ENCODE measurements at regions not wholly inside any gene's neighbourhood (a gene's known extent, or its start where the extent isn't known, plus 50 kb on each side); places are given as distances from the start of the nearest gene placed in this dataset.

DNA sequence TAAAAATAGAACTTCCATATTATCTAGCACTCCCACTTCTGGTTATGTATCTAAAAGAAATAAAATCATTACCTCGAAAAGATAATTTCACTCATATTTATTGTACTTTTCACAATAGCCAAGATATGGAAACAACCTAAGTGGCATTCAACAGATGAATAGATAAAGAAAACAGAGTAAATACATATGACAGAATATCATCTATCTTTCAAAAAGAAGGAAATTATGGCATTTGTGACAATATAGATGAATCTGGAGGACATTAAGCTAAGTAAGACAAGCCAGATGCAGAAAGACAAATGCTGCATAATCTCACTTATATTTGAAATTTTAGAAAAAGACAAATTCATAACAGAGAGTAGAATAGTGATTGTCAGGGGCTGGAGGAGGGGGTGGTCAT is 590.0 kb upstream of the ANO3 start:
- Histone ChIP-seq H3K27me3 (ENCODE audit: insufficient read depth) (no peaks in the 10 kb centered on the region), H3F3A (replicated peaks; ENCODE audit: low read depth) (no peaks in the 10 kb centered on the region), H3K4me1 (ENCODE audit: insufficient read depth) (no peaks in the 10 kb centered on the region), H2AFZ (no peak overlapping the region), H4K20me1 (replicated peaks; ENCODE audit: insufficient read depth) (no peaks in the 10 kb centered on the region), H3K4me2 (no peak overlapping the region), H3K79me2 (replicated peaks; ENCODE audit: insufficient read depth) (no peaks in the 10 kb centered on the region), H3K9me2 (ENCODE audit: insufficient read depth) (no peaks in the 10 kb centered on the region), H3K27ac (ENCODE audit: low read depth) (no peak overlapping the region), H3K4me3 (no peak overlapping the region), H3K36me3 (ENCODE audit: insufficient read depth) (no peaks in the 10 kb centered on the region)
- H3K4me1 Mint-ChIP-seq, result no peaks in the 10 kb centered on the region
- H3K27ac Mint-ChIP-seq, result no peak overlapping the region
- no peaks in the 10 kb centered on the region for H3K27me3 Mint-ChIP-seq (ENCODE audit: insufficient read depth, low read depth, poor library complexity)
- ATAC-seq, result no peak
- no peak overlapping the region for H3K4me3 Mint-ChIP-seq
- TF ChIP-seq EZH2phosphoT487 (IDR thresholded peaks at IDR 0.05; ENCODE audit: unreplicated experiment) (no peak), ZNF331 (CRISPR knock-in tag; IDR thresholded peaks at IDR 0.05; ENCODE audit: low read depth) (no peak), JUNB (IDR thresholded peaks at IDR 0.05; ENCODE audit: unreplicated experiment) (no peak), CREB1 (CRISPR knock-in tag; IDR thresholded peaks at IDR 0.05; ENCODE audit: low read depth) (no peak), NANOG (IDR thresholded peaks at IDR 0.05; ENCODE audit: borderline replicate concordance) (no peak), STAT1 (IDR thresholded peaks at IDR 0.05; ENCODE audit: unreplicated experiment) (no peak), EZH2 (IDR thresholded peaks at IDR 0.05; ENCODE audit: low read depth, unreplicated experiment) (no peak), POLR2AphosphoS5 (IDR thresholded peaks at IDR 0.05; ENCODE audit: low read depth) (no peak), ZNF114 (CRISPR knock-in tag; IDR thresholded peaks at IDR 0.05) (no peak)
- TF ChIP-seq, protein P1, sequence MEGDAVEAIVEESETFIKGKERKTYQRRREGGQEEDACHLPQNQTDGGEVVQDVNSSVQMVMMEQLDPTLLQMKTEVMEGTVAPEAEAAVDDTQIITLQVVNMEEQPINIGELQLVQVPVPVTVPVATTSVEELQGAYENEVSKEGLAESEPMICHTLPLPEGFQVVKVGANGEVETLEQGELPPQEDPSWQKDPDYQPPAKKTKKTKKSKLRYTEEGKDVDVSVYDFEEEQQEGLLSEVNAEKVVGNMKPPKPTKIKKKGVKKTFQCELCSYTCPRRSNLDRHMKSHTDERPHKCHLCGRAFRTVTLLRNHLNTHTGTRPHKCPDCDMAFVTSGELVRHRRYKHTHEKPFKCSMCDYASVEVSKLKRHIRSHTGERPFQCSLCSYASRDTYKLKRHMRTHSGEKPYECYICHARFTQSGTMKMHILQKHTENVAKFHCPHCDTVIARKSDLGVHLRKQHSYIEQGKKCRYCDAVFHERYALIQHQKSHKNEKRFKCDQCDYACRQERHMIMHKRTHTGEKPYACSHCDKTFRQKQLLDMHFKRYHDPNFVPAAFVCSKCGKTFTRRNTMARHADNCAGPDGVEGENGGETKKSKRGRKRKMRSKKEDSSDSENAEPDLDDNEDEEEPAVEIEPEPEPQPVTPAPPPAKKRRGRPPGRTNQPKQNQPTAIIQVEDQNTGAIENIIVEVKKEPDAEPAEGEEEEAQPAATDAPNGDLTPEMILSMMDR (conservative IDR thresholded peaks at IDR 0.05; ENCODE audit: low read depth in 2 of 2), result no peak
- TF ChIP-seq, protein P2, sequence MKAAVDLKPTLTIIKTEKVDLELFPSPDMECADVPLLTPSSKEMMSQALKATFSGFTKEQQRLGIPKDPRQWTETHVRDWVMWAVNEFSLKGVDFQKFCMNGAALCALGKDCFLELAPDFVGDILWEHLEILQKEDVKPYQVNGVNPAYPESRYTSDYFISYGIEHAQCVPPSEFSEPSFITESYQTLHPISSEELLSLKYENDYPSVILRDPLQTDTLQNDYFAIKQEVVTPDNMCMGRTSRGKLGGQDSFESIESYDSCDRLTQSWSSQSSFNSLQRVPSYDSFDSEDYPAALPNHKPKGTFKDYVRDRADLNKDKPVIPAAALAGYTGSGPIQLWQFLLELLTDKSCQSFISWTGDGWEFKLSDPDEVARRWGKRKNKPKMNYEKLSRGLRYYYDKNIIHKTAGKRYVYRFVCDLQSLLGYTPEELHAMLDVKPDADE (IDR thresholded peaks at IDR 0.05), result no peak
- TF ChIP-seq, protein P3, sequence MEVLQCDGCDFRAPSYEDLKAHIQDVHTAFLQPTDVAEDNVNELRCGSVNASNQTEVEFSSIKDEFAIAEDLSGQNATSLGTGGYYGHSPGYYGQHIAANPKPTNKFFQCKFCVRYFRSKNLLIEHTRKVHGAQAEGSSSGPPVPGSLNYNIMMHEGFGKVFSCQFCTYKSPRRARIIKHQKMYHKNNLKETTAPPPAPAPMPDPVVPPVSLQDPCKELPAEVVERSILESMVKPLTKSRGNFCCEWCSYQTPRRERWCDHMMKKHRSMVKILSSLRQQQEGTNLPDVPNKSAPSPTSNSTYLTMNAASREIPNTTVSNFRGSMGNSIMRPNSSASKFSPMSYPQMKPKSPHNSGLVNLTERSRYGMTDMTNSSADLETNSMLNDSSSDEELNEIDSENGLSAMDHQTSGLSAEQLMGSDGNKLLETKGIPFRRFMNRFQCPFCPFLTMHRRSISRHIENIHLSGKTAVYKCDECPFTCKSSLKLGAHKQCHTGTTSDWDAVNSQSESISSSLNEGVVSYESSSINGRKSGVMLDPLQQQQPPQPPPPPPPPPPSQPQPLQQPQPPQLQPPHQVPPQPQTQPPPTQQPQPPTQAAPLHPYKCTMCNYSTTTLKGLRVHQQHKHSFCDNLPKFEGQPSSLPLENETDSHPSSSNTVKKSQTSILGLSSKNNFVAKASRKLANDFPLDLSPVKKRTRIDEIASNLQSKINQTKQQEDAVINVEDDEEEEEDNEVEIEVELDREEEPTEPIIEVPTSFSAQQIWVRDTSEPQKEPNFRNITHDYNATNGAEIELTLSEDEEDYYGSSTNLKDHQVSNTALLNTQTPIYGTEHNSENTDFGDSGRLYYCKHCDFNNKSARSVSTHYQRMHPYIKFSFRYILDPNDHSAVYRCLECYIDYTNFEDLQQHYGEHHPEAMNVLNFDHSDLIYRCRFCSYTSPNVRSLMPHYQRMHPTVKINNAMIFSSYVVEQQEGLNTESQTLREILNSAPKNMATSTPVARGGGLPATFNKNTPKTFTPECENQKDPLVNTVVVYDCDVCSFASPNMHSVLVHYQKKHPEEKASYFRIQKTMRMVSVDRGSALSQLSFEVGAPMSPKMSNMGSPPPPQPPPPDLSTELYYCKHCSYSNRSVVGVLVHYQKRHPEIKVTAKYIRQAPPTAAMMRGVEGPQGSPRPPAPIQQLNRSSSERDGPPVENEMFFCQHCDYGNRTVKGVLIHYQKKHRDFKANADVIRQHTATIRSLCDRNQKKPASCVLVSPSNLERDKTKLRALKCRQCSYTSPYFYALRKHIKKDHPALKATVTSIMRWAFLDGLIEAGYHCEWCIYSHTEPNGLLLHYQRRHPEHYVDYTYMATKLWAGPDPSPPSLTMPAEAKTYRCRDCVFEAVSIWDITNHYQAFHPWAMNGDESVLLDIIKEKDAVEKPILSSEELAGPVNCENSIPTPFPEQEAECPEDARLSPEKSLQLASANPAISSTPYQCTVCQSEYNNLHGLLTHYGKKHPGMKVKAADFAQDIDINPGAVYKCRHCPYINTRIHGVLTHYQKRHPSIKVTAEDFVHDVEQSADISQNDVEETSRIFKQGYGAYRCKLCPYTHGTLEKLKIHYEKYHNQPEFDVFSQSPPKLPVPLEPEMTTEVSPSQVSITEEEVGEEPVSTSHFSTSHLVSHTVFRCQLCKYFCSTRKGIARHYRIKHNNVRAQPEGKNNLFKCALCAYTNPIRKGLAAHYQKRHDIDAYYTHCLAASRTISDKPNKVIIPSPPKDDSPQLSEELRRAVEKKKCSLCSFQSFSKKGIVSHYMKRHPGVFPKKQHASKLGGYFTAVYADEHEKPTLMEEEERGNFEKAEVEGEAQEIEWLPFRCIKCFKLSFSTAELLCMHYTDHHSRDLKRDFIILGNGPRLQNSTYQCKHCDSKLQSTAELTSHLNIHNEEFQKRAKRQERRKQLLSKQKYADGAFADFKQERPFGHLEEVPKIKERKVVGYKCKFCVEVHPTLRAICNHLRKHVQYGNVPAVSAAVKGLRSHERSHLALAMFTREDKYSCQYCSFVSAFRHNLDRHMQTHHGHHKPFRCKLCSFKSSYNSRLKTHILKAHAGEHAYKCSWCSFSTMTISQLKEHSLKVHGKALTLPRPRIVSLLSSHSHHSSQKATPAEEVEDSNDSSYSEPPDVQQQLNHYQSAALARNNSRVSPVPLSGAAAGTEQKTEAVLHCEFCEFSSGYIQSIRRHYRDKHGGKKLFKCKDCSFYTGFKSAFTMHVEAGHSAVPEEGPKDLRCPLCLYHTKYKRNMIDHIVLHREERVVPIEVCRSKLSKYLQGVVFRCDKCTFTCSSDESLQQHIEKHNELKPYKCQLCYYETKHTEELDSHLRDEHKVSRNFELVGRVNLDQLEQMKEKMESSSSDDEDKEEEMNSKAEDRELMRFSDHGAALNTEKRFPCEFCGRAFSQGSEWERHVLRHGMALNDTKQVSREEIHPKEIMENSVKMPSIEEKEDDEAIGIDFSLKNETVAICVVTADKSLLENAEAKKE (CRISPR knock-in tag; IDR thresholded peaks at IDR 0.05), result no peak
- TF ChIP-seq, protein P4, sequence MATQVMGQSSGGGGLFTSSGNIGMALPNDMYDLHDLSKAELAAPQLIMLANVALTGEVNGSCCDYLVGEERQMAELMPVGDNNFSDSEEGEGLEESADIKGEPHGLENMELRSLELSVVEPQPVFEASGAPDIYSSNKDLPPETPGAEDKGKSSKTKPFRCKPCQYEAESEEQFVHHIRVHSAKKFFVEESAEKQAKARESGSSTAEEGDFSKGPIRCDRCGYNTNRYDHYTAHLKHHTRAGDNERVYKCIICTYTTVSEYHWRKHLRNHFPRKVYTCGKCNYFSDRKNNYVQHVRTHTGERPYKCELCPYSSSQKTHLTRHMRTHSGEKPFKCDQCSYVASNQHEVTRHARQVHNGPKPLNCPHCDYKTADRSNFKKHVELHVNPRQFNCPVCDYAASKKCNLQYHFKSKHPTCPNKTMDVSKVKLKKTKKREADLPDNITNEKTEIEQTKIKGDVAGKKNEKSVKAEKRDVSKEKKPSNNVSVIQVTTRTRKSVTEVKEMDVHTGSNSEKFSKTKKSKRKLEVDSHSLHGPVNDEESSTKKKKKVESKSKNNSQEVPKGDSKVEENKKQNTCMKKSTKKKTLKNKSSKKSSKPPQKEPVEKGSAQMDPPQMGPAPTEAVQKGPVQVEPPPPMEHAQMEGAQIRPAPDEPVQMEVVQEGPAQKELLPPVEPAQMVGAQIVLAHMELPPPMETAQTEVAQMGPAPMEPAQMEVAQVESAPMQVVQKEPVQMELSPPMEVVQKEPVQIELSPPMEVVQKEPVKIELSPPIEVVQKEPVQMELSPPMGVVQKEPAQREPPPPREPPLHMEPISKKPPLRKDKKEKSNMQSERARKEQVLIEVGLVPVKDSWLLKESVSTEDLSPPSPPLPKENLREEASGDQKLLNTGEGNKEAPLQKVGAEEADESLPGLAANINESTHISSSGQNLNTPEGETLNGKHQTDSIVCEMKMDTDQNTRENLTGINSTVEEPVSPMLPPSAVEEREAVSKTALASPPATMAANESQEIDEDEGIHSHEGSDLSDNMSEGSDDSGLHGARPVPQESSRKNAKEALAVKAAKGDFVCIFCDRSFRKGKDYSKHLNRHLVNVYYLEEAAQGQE (IDR thresholded peaks at IDR 0.05; ENCODE audit: unreplicated experiment), result no peak
- DNase-seq (ENCODE audit: low spot score), result no peak
- H3K9me3 Mint-ChIP-seq, result no peaks in the 10 kb centered on the region
- no peaks in the 10 kb centered on the region for H3K36me3 Mint-ChIP-seq (ENCODE audit: low read depth)

Data from GM23338 (cell line).